ENCODE measurements at regions not wholly inside any gene's neighbourhood (a gene's known extent, or its start where the extent isn't known, plus 50 kb on each side); places are given as distances from the start of the nearest gene placed in this dataset.

GRCh38 chr3:7924228-7924627, 577.4 kb upstream of the LMCD1 start:
- no peak for DNase-seq (ENCODE audit: low spot score)
- Histone ChIP-seq H3K27ac (no peak overlapping the region), H3K4me3 (no peak overlapping the region)
- TF ChIP-seq CTCF (IDR thresholded peaks at IDR 0.05) = no peak

- TF ChIP-seq CTCF (IDR thresholded peaks at IDR 0.05) = no peak
- Histone ChIP-seq H3K4me3 (no peak overlapping the region), H3K27ac (no peak overlapping the region)
- DNase-seq (ENCODE audit: low spot score) = no peak
Measured at GRCh38 chr3:7927015-7927414, 574.6 kb upstream of the LMCD1 start.

GRCh38 chr3:7927864-7928263, 573.8 kb upstream of the LMCD1 start:
- Histone ChIP-seq H3K4me3 (no peak overlapping the region), H3K27ac (no peak overlapping the region)
- DNase-seq (ENCODE audit: low spot score) = no peak
- no peak for TF ChIP-seq CTCF (IDR thresholded peaks at IDR 0.05)

GRCh38 chr3:7929319-7929889, 572.2 kb upstream of the LMCD1 start:
- TF ChIP-seq CTCF (IDR thresholded peaks at IDR 0.05) = no peak
- Histone ChIP-seq H3K27ac (no peak overlapping the region), H3K4me3 (no peak overlapping the region)
- no peak for DNase-seq (ENCODE audit: low spot score)

- no peak for DNase-seq (ENCODE audit: low spot score)
- no peak for TF ChIP-seq CTCF (IDR thresholded peaks at IDR 0.05)
Measured at GRCh38 chr3:7934362-7934761, 567.3 kb upstream of the LMCD1 start.

GRCh38 chr3:7947930-7948329, 553.7 kb upstream of the LMCD1 start:
- TF ChIP-seq CTCF (IDR thresholded peaks at IDR 0.05) = no peak
- H3K27ac ChIP-seq = no peak overlapping the region
- no peak overlapping the region for H3K4me3 ChIP-seq
- no peak for DNase-seq (ENCODE audit: low spot score)

More at GRCh38 chr3:7934362-7934761, 567.3 kb upstream of the LMCD1 start:
- Histone ChIP-seq H3K4me3 (no peak overlapping the region), H3K27ac (no peak overlapping the region)

- no peak overlapping the region for H3K27ac ChIP-seq
- no peak for DNase-seq (ENCODE audit: low spot score)
- no peak for TF ChIP-seq CTCF (IDR thresholded peaks at IDR 0.05)
- no peak overlapping the region for H3K4me3 ChIP-seq
Measured at GRCh38 chr3:7950890-7951289, 550.7 kb upstream of the LMCD1 start.
